ENCODE measurements at regions not wholly inside any gene's neighbourhood (a gene's known extent, or its start where the extent isn't known, plus 50 kb on each side); places are given as distances from the start of the nearest gene placed in this dataset.
"Not testable (repeated sequence)": the region's sequence is repeated elsewhere in the genome, so short reads cannot be mapped to it uniquely, and the experiment has no call there.

DNA sequence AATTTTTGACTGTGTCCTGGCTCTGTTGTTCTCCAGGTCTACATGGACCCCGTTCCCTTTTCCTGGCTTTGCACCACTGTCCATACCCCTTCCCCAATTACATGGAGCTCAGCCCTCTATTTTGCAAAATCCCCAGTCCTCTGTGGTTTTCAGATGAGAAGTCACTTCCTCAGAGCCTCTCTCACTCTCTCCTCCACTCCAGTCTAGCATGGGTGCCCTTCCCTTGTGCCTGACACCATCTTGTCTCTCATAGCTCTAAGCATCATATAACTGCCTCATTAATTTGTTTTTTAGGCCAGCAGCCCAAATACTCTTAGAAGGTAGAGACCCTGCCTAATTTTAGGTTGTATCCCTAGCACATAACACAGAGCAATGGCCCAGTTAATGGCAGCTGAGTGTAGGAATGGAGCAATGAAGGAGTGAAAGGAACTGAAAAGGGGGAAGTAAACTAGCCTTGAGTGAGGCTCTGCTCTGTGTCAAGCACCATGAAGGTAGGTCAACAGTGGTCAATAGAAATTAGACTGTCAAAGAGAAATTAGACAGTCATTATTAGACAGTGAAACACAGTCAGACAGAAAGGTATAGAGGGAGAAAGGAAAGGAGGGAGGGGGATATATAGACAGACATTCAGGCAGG is 97.7 kb downstream of the ARHGAP11B start:
- H3K27me3 Mint-ChIP-seq (ENCODE audit: low read depth); H3K4me3 Mint-ChIP-seq; CTCF ChIA-PET; POLR2A ChIA-PET; DNase-seq; H3K9me3 Mint-ChIP-seq (ENCODE audit: insufficient read depth); ATAC-seq: not testable (repeated sequence)
- peak overlapping the region; percentile 28 for H3K27ac Mint-ChIP-seq
- peaks cover 68% of the 10 kb centered on the region for H3K36me3 Mint-ChIP-seq (ENCODE audit: low read depth)
- peaks cover 22% of the 10 kb centered on the region for H3K4me1 Mint-ChIP-seq (ENCODE audit: low read depth)

DNA sequence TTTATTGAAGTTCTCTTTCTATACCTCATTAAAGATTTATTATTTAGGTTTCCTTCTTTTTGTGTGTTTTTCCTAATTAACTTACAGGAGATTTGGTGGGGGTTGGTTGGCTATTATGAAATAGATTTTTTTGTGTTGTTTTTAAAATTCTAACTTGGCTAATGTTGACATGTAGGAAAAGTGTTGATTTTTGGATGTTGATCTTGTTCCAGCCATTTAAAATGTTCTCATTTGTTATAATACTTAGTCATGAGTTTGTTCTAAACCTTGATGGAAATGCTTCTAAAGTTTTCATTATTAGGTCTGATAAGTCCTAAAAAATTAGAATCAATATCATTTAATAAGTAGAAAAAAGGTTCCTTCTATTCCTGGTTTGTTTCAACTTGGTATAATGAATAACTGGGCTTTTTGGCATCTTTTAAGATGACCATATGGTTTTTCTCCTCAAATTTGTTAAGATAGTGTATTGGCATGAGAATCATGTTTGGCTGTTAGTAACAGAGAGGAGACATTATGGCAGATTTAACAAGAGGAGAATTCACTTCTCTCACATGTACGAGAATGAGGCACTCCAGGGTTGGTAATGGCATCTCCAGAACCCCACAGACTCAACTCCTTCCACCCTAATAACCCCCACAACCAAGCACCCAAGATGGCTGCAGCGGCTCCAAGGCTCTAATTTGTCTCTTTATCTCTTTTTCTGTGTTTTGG is 104.1 kb downstream of the ARHGAP11B start:
- H3K4me3 Mint-ChIP-seq; H3K4me1 Mint-ChIP-seq (ENCODE audit: low read depth); POLR2A ChIA-PET; H3K27me3 Mint-ChIP-seq (ENCODE audit: low read depth); H3K27ac Mint-ChIP-seq; H3K9me3 Mint-ChIP-seq (ENCODE audit: insufficient read depth); DNase-seq; CTCF ChIA-PET; ATAC-seq: not testable (repeated sequence)
- H3K36me3 Mint-ChIP-seq (ENCODE audit: low read depth) = peaks cover 67% of the 10 kb centered on the region

DNA sequence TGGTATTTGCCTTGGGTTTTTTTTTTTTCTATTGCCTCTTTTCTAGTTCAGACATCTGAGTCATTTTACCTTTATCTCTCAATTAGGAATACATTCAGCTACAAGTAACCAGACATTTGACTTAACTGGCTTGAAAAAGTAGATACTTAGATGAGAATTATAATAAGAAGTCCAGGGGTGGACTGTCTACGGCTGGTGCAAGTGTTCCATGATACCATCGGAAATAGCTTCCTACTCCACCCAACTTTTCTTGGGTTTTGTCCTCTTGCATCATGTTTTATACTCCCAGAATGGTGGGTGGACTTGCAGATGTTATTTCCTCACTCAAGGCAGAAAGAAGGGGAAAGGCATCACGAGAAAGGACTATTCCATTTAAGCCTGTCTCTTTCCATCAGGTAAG is 104.7 kb downstream of the ARHGAP11B start:
- H3K27ac Mint-ChIP-seq; H3K27me3 Mint-ChIP-seq (ENCODE audit: low read depth); ATAC-seq; H3K9me3 Mint-ChIP-seq (ENCODE audit: insufficient read depth); CTCF ChIA-PET; H3K4me3 Mint-ChIP-seq; H3K4me1 Mint-ChIP-seq (ENCODE audit: low read depth); POLR2A ChIA-PET; DNase-seq: not testable (repeated sequence)
- H3K36me3 Mint-ChIP-seq (ENCODE audit: low read depth) = peaks cover 65% of the 10 kb centered on the region

DNA sequence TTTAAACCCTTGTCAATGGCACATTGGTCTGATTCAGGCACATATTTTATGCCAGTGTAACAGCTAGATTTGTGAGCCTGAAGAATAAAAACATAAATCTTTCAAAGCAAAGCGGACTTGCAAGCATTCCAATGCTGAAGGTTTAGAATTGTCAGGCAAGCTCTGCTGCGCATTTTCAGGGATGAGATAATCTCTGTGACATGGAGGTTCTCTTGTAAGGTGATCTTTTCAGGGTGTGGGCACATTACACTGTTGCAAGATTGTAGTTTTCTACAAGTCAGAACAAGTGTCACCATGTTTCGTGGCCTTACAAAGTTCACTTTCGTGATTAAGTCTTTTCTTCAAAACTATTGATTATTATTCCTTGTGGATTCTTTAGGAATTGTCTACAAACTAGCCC is 106.2 kb downstream of the ARHGAP11B start:
- H3K4me3 Mint-ChIP-seq; H3K27ac Mint-ChIP-seq; H3K9me3 Mint-ChIP-seq (ENCODE audit: insufficient read depth); POLR2A ChIA-PET; DNase-seq; H3K4me1 Mint-ChIP-seq (ENCODE audit: low read depth); ATAC-seq; H3K27me3 Mint-ChIP-seq (ENCODE audit: low read depth); CTCF ChIA-PET: not testable (repeated sequence)
- peaks cover 69% of the 10 kb centered on the region for H3K36me3 Mint-ChIP-seq (ENCODE audit: low read depth)

DNA sequence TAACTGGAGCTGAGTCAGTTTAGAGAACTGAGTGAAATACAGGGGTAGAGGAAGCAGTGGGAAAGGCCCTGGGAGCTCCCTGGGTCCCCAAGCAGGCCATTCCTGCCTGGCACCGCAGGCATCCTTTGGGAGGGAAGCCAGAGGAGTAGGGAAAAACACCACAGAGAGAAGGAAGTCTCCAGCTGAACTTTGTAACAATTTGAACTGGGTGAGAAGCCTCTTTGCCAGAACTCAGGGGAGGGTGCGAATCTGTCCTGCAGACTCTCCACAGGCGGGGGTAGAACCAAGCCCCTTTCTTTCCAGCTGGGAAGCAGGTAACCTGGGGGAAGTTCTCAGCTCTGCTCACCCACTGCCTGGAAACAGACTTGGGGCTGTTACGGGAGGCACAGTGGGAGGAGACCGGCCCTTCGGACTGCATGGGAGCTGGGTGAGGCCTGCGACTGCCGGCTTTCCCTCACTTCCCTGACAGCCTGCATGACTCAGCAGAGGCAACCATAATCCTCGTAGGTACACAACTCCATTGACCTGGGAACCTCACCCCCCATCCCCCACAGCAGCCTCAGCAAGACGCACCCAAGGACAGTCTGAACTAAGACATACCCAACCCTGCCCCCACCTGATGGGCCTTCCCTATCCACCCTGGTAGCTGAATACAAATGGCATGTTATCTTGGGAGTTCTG is 110.1 kb downstream of the ARHGAP11B start:
- H3K4me3 Mint-ChIP-seq; H3K4me1 Mint-ChIP-seq (ENCODE audit: low read depth); H3K27me3 Mint-ChIP-seq (ENCODE audit: low read depth); H3K27ac Mint-ChIP-seq; DNase-seq; H3K9me3 Mint-ChIP-seq (ENCODE audit: insufficient read depth); ATAC-seq; CTCF ChIA-PET; POLR2A ChIA-PET: not testable (repeated sequence)
- peaks cover 78% of the 10 kb centered on the region for H3K36me3 Mint-ChIP-seq (ENCODE audit: low read depth)

DNA sequence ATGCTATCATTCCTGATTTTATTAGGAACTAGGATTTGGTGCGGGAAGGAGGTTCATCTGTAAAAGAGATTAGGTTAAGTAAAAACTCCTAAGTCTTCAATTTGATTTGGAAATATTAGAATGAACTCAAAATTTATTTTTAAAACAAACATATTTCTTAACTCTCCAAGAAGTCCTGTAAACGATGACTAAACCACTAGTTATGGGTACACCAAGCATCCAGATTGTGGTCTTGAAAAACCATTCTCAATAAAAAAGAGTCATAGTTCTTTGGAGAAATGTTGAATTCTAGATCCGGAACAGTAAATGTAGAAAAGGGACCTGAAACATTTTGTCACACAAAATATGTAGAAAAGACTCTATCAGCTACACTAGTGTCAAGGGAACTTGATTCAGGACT is 116.9 kb downstream of the ARHGAP11B start:
- CTCF ChIA-PET; DNase-seq; H3K9me3 Mint-ChIP-seq (ENCODE audit: insufficient read depth); H3K4me1 Mint-ChIP-seq (ENCODE audit: low read depth); H3K27me3 Mint-ChIP-seq (ENCODE audit: low read depth); H3K4me3 Mint-ChIP-seq; ATAC-seq; H3K27ac Mint-ChIP-seq; POLR2A ChIA-PET: not testable (repeated sequence)
- peaks cover 66% of the 10 kb centered on the region for H3K36me3 Mint-ChIP-seq (ENCODE audit: low read depth)

DNA sequence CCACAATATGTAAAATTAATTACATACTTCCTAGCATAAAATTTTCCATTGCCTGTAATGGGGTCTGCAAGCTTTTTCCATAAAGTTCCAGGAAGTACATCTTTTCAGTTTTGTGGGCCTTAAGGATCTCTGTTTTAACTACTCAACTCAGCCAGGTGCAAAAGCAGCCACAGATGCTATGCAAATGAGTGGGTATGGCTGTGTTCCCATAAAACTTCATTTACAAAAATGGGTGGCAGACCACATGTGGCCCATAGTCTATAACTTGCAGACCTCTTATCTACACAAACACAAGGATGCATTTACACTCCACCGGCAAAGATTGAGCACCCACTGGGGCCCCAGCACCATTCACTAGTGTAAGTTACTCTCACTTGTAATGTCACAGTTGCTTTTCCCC is 123.1 kb downstream of the ARHGAP11B start:
- H3K4me1 Mint-ChIP-seq (ENCODE audit: low read depth); H3K27ac Mint-ChIP-seq; H3K9me3 Mint-ChIP-seq (ENCODE audit: insufficient read depth); DNase-seq; POLR2A ChIA-PET; CTCF ChIA-PET; ATAC-seq; H3K27me3 Mint-ChIP-seq (ENCODE audit: low read depth); H3K4me3 Mint-ChIP-seq: not testable (repeated sequence)
- H3K36me3 Mint-ChIP-seq (ENCODE audit: low read depth) = peaks cover 48% of the 10 kb centered on the region

DNA sequence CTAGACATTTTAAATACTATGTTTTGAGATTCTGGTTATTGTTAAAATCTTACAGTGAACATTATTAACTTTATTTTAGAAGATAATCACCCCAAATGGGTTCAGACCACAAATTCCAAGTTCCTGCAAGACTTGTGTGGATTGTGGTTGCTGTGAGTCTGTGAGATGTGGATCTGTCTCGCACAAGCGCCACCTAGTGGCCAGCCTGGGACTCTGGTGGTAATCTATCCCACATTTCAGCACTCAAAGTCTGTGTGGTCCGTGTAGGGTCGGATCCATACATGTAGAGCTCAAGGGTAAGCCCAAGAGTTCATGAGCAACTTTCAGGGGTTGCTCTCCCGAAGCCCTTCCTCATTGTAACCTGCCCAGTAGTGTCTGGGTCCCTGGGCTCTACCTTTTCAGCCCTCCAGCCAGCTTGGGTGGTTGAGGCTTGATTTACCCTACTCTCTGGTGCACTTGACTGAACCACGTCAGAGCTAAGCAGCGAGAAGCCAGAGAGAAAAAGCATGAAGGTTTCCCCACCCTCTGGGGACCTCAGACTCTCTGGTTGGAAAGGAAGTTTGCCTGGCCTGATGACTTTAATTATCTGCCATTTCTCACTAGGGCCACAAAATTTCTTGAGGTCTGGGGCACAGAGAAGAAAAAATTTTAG is 129.2 kb downstream of the ARHGAP11B start:
- H3K27me3 Mint-ChIP-seq (ENCODE audit: low read depth); H3K4me3 Mint-ChIP-seq; CTCF ChIA-PET; POLR2A ChIA-PET; H3K27ac Mint-ChIP-seq; H3K9me3 Mint-ChIP-seq (ENCODE audit: insufficient read depth); H3K4me1 Mint-ChIP-seq (ENCODE audit: low read depth): not testable (repeated sequence)
- ATAC-seq (peak; percentile 72), DNase-seq (peak; percentile 72)
- peaks cover 29% of the 10 kb centered on the region for H3K36me3 Mint-ChIP-seq (ENCODE audit: low read depth)

DNA sequence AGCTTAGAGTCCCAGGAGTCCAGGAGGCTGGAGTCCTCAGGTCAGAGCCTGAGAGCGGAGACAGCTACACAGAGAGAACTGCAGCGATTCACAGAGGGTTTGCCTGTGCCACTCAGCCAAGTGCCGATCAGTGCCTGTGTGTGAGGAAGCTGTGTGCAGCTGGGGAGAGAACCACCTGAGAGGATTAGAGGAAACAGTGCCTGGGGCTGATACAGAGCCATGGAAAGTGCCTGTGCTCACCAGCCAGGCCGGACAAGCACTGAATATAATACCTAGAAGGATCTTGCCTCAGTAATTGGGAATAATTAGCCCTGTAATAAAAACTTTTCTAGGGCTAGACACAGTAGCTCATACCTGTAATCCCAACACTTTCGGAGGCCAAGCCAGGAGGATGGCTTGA is 134.7 kb downstream of the ARHGAP11B start:
- DNase-seq; H3K4me1 Mint-ChIP-seq (ENCODE audit: low read depth); H3K9me3 Mint-ChIP-seq (ENCODE audit: insufficient read depth); H3K4me3 Mint-ChIP-seq; POLR2A ChIA-PET; H3K27me3 Mint-ChIP-seq (ENCODE audit: low read depth); H3K27ac Mint-ChIP-seq; ATAC-seq; CTCF ChIA-PET: not testable (repeated sequence)
- H3K36me3 Mint-ChIP-seq (ENCODE audit: low read depth) = peaks cover 23% of the 10 kb centered on the region

DNA sequence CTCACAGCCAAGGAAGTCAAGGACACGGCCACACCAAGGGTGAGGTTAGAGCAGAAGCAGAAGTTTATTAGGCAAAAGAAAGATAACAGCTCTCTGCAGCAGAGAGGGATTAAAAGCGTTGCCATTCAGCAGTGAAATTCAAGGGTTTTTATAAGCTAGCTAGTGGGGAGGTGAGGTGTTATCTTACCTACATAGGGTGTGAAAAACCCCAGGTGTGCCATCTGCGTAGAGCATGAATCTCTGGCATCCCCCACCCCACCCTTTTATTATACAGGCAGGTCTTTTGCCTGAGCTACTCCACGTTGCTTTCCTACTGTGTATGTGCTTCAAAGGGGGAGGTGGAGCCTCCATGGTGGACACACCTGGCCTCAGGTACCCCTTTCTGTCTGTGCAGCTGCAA is 135.4 kb downstream of the ARHGAP11B start:
- CTCF ChIA-PET; DNase-seq; H3K4me3 Mint-ChIP-seq; POLR2A ChIA-PET; ATAC-seq; H3K4me1 Mint-ChIP-seq (ENCODE audit: low read depth); H3K9me3 Mint-ChIP-seq (ENCODE audit: insufficient read depth); H3K27ac Mint-ChIP-seq; H3K27me3 Mint-ChIP-seq (ENCODE audit: low read depth): not testable (repeated sequence)
- peaks cover 20% of the 10 kb centered on the region for H3K36me3 Mint-ChIP-seq (ENCODE audit: low read depth)

DNA sequence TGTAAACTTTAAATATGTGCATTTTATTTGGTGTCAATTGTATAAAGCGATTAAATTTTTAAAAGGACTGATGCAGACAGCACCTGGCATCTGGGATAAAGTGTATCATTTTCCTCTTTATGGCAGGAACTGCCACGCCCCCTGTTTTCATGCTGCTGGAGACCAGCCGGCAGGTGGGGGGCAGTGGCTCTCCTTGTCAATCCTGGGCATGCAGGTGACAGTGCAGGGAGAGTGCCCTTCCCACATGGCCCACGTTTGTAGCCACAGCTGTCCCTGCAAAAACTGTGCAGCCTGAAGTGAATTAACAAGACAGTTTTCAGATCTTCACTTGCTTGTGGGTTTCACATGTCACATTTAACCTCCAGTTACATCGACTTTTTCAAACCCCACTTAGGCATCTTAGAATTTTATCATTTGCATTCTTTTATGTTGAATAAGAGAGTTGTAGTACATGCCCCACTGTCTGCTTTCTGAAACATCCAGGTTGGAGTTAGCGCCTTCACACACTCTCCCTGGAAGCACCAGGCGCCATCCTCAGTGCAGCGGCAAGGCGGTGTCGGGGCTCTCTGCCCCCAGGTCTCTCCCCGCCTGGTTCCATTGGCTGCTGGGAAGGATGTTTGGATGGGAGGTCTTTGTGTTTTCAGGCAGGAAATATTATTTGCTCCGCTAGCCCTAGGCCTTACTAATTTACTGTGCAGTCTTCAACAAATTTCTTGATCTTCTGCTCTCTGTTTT is 134.2 kb upstream of the FAN1 start:
- H3K4me3 Mint-ChIP-seq; ATAC-seq; CTCF ChIA-PET; H3K9me3 Mint-ChIP-seq (ENCODE audit: insufficient read depth); H3K27me3 Mint-ChIP-seq (ENCODE audit: low read depth); POLR2A ChIA-PET; H3K4me1 Mint-ChIP-seq (ENCODE audit: low read depth); DNase-seq; H3K27ac Mint-ChIP-seq: not testable (repeated sequence)
- H3K36me3 Mint-ChIP-seq (ENCODE audit: low read depth) = peaks cover 52% of the 10 kb centered on the region

DNA sequence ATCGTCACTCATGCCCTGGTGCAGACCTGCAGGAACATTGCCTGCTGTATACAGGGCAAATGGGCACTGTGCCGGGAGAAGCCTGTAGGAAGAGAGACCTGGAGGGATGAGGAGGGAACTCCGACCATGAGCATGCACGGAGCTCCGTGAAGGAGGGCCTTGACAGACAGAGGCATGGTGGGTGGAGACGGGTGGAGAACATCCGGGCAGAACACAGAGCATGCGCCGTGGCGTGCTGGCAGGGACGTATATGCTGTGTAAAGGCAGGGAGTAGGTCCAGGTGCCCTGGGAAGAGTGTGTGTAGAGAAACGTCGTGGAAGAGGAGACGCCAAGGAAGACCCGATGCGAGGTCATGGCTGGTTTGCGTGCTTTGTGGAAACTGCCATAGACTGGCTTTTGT is 133.0 kb upstream of the FAN1 start:
- ATAC-seq = no peak
- Mint-ChIP-seq H3K27me3 (ENCODE audit: low read depth) (no peaks in the 10 kb centered on the region), H3K27ac (no peak overlapping the region), H3K9me3 (ENCODE audit: insufficient read depth) (no peaks in the 10 kb centered on the region), H3K4me3 (no peak overlapping the region), H3K36me3 (ENCODE audit: low read depth) (peaks cover 59% of the 10 kb centered on the region), H3K4me1 (ENCODE audit: low read depth) (no peaks in the 10 kb centered on the region)
- CTCF ChIA-PET = no interaction called here
- POLR2A ChIA-PET = no interaction called here
- DNase-seq = no peak
